MV-4-11 (cell line): ENCODE measurements at regions not wholly inside any gene's neighbourhood (a gene's known extent, or its start where the extent isn't known, plus 50 kb on each side); places are given as distances from the start of the nearest gene placed in this dataset.

Experiments used
- DNase-seq: peaks from one replicate; lab custom pipeline; 2025; lab: John Stamatoyannopoulos, UW

GRCh38 chr17:79280866-79281572 lies 206.4 kb downstream of the ENGASE start:
- no peak for DNase-seq

- DNase-seq = no peak
These were observed 205.4 kb downstream of the ENGASE start for GRCh38 chr17:79280010-79280409.

GRCh38 chr17:79279320-79279719 lies 204.7 kb downstream of the ENGASE start:
- DNase-seq = no peak

GRCh38 chr17:79276821-79277220 lies 202.2 kb downstream of the ENGASE start:
- no peak for DNase-seq

GRCh38 chr17:79273660-79274059 lies 199.0 kb downstream of the ENGASE start:
- no peak for DNase-seq

GRCh38 chr17:79272666-79273219 lies 198.1 kb downstream of the ENGASE start:
- no peak for DNase-seq

GRCh38 chr17:79272220-79272619 lies 197.6 kb downstream of the ENGASE start:
- no peak for DNase-seq

GRCh38 chr17:79269620-79270019 lies 195.0 kb downstream of the ENGASE start:
- DNase-seq = no peak

- DNase-seq = no peak
These were observed 188.6 kb downstream of the ENGASE start for GRCh38 chr17:79263191-79263590.

- no peak for DNase-seq
These were observed 188.0 kb downstream of the ENGASE start for GRCh38 chr17:79262624-79263023.

- no peak for DNase-seq
These were observed 186.9 kb downstream of the ENGASE start for GRCh38 chr17:79261355-79262072.

GRCh38 chr17:79258843-79259242 lies 184.2 kb downstream of the ENGASE start:
- no peak for DNase-seq

GRCh38 chr17:79258041-79258440 lies 183.4 kb downstream of the ENGASE start:
- no peak for DNase-seq

- DNase-seq = no peak
These were observed 181.4 kb downstream of the ENGASE start for GRCh38 chr17:79255926-79256585.

- no peak for DNase-seq
These were observed 180.8 kb downstream of the ENGASE start for GRCh38 chr17:79255456-79255855.

- no peak for DNase-seq
These were observed 180.4 kb downstream of the ENGASE start for GRCh38 chr17:79255046-79255445.

GRCh38 chr17:79252886-79253285 lies 178.3 kb downstream of the ENGASE start:
- DNase-seq = peak; percentile 38

GRCh38 chr17:79251824-79252223 lies 177.2 kb downstream of the ENGASE start:
- DNase-seq = no peak

- DNase-seq = no peak
These were observed 175.4 kb downstream of the ENGASE start for GRCh38 chr17:79249929-79250521.

GRCh38 chr17:79248843-79249493 lies 174.3 kb downstream of the ENGASE start:
- DNase-seq = no peak

GRCh38 chr17:79246225-79247190 lies 171.9 kb downstream of the ENGASE start:
- DNase-seq = no peak
